ENCODE measurements at regions not wholly inside any gene's neighbourhood (a gene's known extent, or its start where the extent isn't known, plus 50 kb on each side); places are given as distances from the start of the nearest gene placed in this dataset.

- no peaks in the 10 kb centered on the region for H3K36me3 ChIP-seq (replicated peaks in 1 of 2; ENCODE audit: control insufficient read depth in 2 of 2, insufficient read depth in 2 of 2, low read length in 2 of 2)
- H2BK12ac ChIP-seq (ENCODE audit: low read length), result no peak overlapping the region
- no peak for DNase-seq (ENCODE audit: low spot score)
- H3K79me1 ChIP-seq (ENCODE audit: low read depth, low read length), result no peaks in the 10 kb centered on the region
- no peak overlapping the region for H4K91ac ChIP-seq (ENCODE audit: low read depth, low read length, poor library complexity)
- no peak overlapping the region for H3K14ac ChIP-seq (ENCODE audit: low read length)
- H3K9me3 ChIP-seq (replicated peaks in 1 of 2; ENCODE audit: control insufficient read depth in 2 of 2, insufficient read depth in 1 of 2, low read depth in 1 of 2, low read length in 2 of 2), result no peaks in the 10 kb centered on the region
- no peak overlapping the region for H2AK5ac ChIP-seq (ENCODE audit: low read depth, low read length)
- no peak overlapping the region for H2BK15ac ChIP-seq (ENCODE audit: low read length)
- no peak overlapping the region for H2BK5ac ChIP-seq (ENCODE audit: low read length)
- no CpG with 5 or more reads among the region's 2 CpGs for WGBS, 2 donors (ENCODE audit: extremely low coverage in 2 of 2, insufficient read length in 2 of 2, insufficient replicate concordance in 1 of 2)
- no peak overlapping the region for H3K18ac ChIP-seq (ENCODE audit: low read length)
- no peak overlapping the region for H3K9ac ChIP-seq (ENCODE audit: low read depth, low read length, poor library complexity)
- no peak overlapping the region for H2AFZ ChIP-seq (ENCODE audit: low read length)
- no peak overlapping the region for H4K8ac ChIP-seq (ENCODE audit: low read depth, low read length)
- no peak overlapping the region for H2BK120ac ChIP-seq (ENCODE audit: low read depth, low read length)
- H3K4ac ChIP-seq (ENCODE audit: low read length), result no peak overlapping the region
- no peaks in the 10 kb centered on the region for H3K4me1 ChIP-seq (ENCODE audit: control insufficient read depth in 2 of 2, insufficient read depth in 1 of 2, low read depth in 1 of 2, low read length in 2 of 2)
- H3K23ac ChIP-seq (ENCODE audit: low read depth, low read length, poor library complexity), result no peak overlapping the region
- H3K27me3 ChIP-seq (ENCODE audit: control insufficient read depth in 3 of 3, insufficient read depth in 3 of 3, low read depth in 1 of 3, low read length in 3 of 3), result no peaks in the 10 kb centered on the region
- H3K4me3 ChIP-seq (ENCODE audit: low read length in 2 of 2), result no peak overlapping the region
- no peak overlapping the region for H3K27ac ChIP-seq (replicated peaks; ENCODE audit: low read length)
- no peak overlapping the region for H3K4me2 ChIP-seq (ENCODE audit: insufficient read depth, low read length, poor library complexity, severe bottlenecking)
Measured at GRCh38 chr4:117467404-117467803, 382.0 kb upstream of the TRAM1L1 start.

GRCh38 chr4:117474987-117475386 lies 389.6 kb upstream of the TRAM1L1 start:
- H2AK5ac ChIP-seq (ENCODE audit: low read depth, low read length), result no peak overlapping the region
- no peak overlapping the region for H3K4me2 ChIP-seq (ENCODE audit: insufficient read depth, low read length, poor library complexity, severe bottlenecking)
- no peak overlapping the region for H3K14ac ChIP-seq (ENCODE audit: low read length)
- no peak overlapping the region for H4K8ac ChIP-seq (ENCODE audit: low read depth, low read length)
- H2BK15ac ChIP-seq (ENCODE audit: low read length), result no peak overlapping the region
- no peak overlapping the region for H3K27ac ChIP-seq (replicated peaks; ENCODE audit: low read length)
- H2BK5ac ChIP-seq (ENCODE audit: low read length), result no peak overlapping the region
- no peaks in the 10 kb centered on the region for H3K4me1 ChIP-seq (ENCODE audit: control insufficient read depth in 2 of 2, insufficient read depth in 1 of 2, low read depth in 1 of 2, low read length in 2 of 2)
- H3K18ac ChIP-seq (ENCODE audit: low read length), result no peak overlapping the region
- no peaks in the 10 kb centered on the region for H3K79me1 ChIP-seq (ENCODE audit: low read depth, low read length)
- no peak for DNase-seq (ENCODE audit: low spot score)
- H3K4me3 ChIP-seq (ENCODE audit: low read length in 2 of 2), result no peak overlapping the region
- no peak overlapping the region for H2AFZ ChIP-seq (ENCODE audit: low read length)
- H2BK12ac ChIP-seq (ENCODE audit: low read length), result no peak overlapping the region
- no peak overlapping the region for H3K23ac ChIP-seq (ENCODE audit: low read depth, low read length, poor library complexity)
- no peaks in the 10 kb centered on the region for H3K27me3 ChIP-seq (ENCODE audit: control insufficient read depth in 3 of 3, insufficient read depth in 3 of 3, low read depth in 1 of 3, low read length in 3 of 3)
- H3K4ac ChIP-seq (ENCODE audit: low read length), result no peak overlapping the region
- no peak overlapping the region for H2BK120ac ChIP-seq (ENCODE audit: low read depth, low read length)
- no peak overlapping the region for H3K9ac ChIP-seq (ENCODE audit: low read depth, low read length, poor library complexity)
- H3K36me3 ChIP-seq (replicated peaks in 1 of 2; ENCODE audit: control insufficient read depth in 2 of 2, insufficient read depth in 2 of 2, low read length in 2 of 2), result no peaks in the 10 kb centered on the region
- no peaks in the 10 kb centered on the region for H3K9me3 ChIP-seq (replicated peaks in 1 of 2; ENCODE audit: control insufficient read depth in 2 of 2, insufficient read depth in 1 of 2, low read depth in 1 of 2, low read length in 2 of 2)
- H4K91ac ChIP-seq (ENCODE audit: low read depth, low read length, poor library complexity), result no peak overlapping the region

GRCh38 chr4:117477925-117478324 lies 392.5 kb upstream of the TRAM1L1 start:
- WGBS, 2 donors (ENCODE audit: extremely low coverage in 2 of 2, insufficient read length in 2 of 2, insufficient replicate concordance in 1 of 2), result no CpG with 5 or more reads among the region's 2 CpGs
- Histone ChIP-seq H3K4ac (ENCODE audit: low read length) (no peak overlapping the region), H3K9ac (ENCODE audit: low read depth, low read length, poor library complexity) (no peak overlapping the region), H3K27me3 (ENCODE audit: control insufficient read depth in 3 of 3, insufficient read depth in 3 of 3, low read depth in 1 of 3, low read length in 3 of 3) (no peaks in the 10 kb centered on the region), H2AFZ (ENCODE audit: low read length) (no peak overlapping the region), H3K18ac (ENCODE audit: low read length) (no peak overlapping the region), H2BK15ac (ENCODE audit: low read length) (no peak overlapping the region), H3K79me1 (ENCODE audit: low read depth, low read length) (no peaks in the 10 kb centered on the region), H2BK12ac (ENCODE audit: low read length) (no peak overlapping the region), H4K91ac (ENCODE audit: low read depth, low read length, poor library complexity) (no peak overlapping the region), H3K9me3 (replicated peaks in 1 of 2; ENCODE audit: control insufficient read depth in 2 of 2, insufficient read depth in 1 of 2, low read depth in 1 of 2, low read length in 2 of 2) (no peaks in the 10 kb centered on the region), H3K23ac (ENCODE audit: low read depth, low read length, poor library complexity) (no peak overlapping the region), H3K36me3 (replicated peaks in 1 of 2; ENCODE audit: control insufficient read depth in 2 of 2, insufficient read depth in 2 of 2, low read length in 2 of 2) (no peaks in the 10 kb centered on the region), H3K27ac (replicated peaks; ENCODE audit: low read length) (no peak overlapping the region), H3K4me3 (ENCODE audit: low read length in 2 of 2) (no peak overlapping the region), H3K4me1 (ENCODE audit: control insufficient read depth in 2 of 2, insufficient read depth in 1 of 2, low read depth in 1 of 2, low read length in 2 of 2) (no peaks in the 10 kb centered on the region), H4K8ac (ENCODE audit: low read depth, low read length) (no peak overlapping the region), H2BK5ac (ENCODE audit: low read length) (no peak overlapping the region), H2BK120ac (ENCODE audit: low read depth, low read length) (no peak overlapping the region), H2AK5ac (ENCODE audit: low read depth, low read length) (no peak overlapping the region), H3K14ac (ENCODE audit: low read length) (no peak overlapping the region), H3K4me2 (ENCODE audit: insufficient read depth, low read length, poor library complexity, severe bottlenecking) (no peak overlapping the region)
- DNase-seq (ENCODE audit: low spot score), result no peak

- no peaks in the 10 kb centered on the region for H3K27me3 ChIP-seq (ENCODE audit: control insufficient read depth in 3 of 3, insufficient read depth in 3 of 3, low read depth in 1 of 3, low read length in 3 of 3)
- H3K4me2 ChIP-seq (ENCODE audit: insufficient read depth, low read length, poor library complexity, severe bottlenecking), result no peak overlapping the region
- no peak overlapping the region for H2BK5ac ChIP-seq (ENCODE audit: low read length)
- H3K4me1 ChIP-seq (ENCODE audit: control insufficient read depth in 2 of 2, insufficient read depth in 1 of 2, low read depth in 1 of 2, low read length in 2 of 2), result no peaks in the 10 kb centered on the region
- no peak overlapping the region for H3K4me3 ChIP-seq (ENCODE audit: low read length in 2 of 2)
- no peak overlapping the region for H2BK15ac ChIP-seq (ENCODE audit: low read length)
- no peak overlapping the region for H3K14ac ChIP-seq (ENCODE audit: low read length)
- H2BK12ac ChIP-seq (ENCODE audit: low read length), result no peak overlapping the region
- H3K18ac ChIP-seq (ENCODE audit: low read length), result no peak overlapping the region
- H3K36me3 ChIP-seq (replicated peaks in 1 of 2; ENCODE audit: control insufficient read depth in 2 of 2, insufficient read depth in 2 of 2, low read length in 2 of 2), result no peaks in the 10 kb centered on the region
- no peak overlapping the region for H2AFZ ChIP-seq (ENCODE audit: low read length)
- H2BK120ac ChIP-seq (ENCODE audit: low read depth, low read length), result no peak overlapping the region
- no peak overlapping the region for H3K23ac ChIP-seq (ENCODE audit: low read depth, low read length, poor library complexity)
- H3K4ac ChIP-seq (ENCODE audit: low read length), result no peak overlapping the region
- no peak overlapping the region for H4K91ac ChIP-seq (ENCODE audit: low read depth, low read length, poor library complexity)
- DNase-seq (ENCODE audit: low spot score), result no peak
- no peak overlapping the region for H2AK5ac ChIP-seq (ENCODE audit: low read depth, low read length)
- H3K9ac ChIP-seq (ENCODE audit: low read depth, low read length, poor library complexity), result no peak overlapping the region
- H4K8ac ChIP-seq (ENCODE audit: low read depth, low read length), result no peak overlapping the region
- H3K27ac ChIP-seq (replicated peaks; ENCODE audit: low read length), result no peak overlapping the region
- H3K79me1 ChIP-seq (ENCODE audit: low read depth, low read length), result no peaks in the 10 kb centered on the region
- no peaks in the 10 kb centered on the region for H3K9me3 ChIP-seq (replicated peaks in 1 of 2; ENCODE audit: control insufficient read depth in 2 of 2, insufficient read depth in 1 of 2, low read depth in 1 of 2, low read length in 2 of 2)
Measured at GRCh38 chr4:117478702-117479101, 393.3 kb upstream of the TRAM1L1 start.

Measured in neuronal stem cell (in vitro differentiated cells).